RWPE2 (cell line): ENCODE measurements at regions not wholly inside any gene's neighbourhood (a gene's known extent, or its start where the extent isn't known, plus 50 kb on each side); places are given as distances from the start of the nearest gene placed in this dataset.

Experiments used
- ATAC-seq: fragments of 200-7000 bp; cut with Tn5 transposase; 3 replicates; pipeline ENCODE4 v1.9.1; 2021; ENCODE audit warnings: low read depth
- DNase-seq: peaks from one replicate; pipeline ENCODE4 v3.0.0-alpha.2; 2020; ENCODE audit warnings: low spot score
- H3K27ac ChIP-seq: fragments of 450-650 bp; 2 replicates; pipeline ENCODE4 v1.5.1; 2017; ENCODE audit warnings: mild to moderate bottlenecking; ENCODE audit not compliant: poor library complexity, severe bottlenecking
- H3K27me3 ChIP-seq: fragments of 250-450 bp; sonication (Bioruptor Pico); 2 replicates; pipeline ENCODE4 v1.5.1; 2021; ENCODE audit warnings: mild to moderate bottlenecking, moderate library complexity; ENCODE audit not compliant: insufficient read depth, poor library complexity, severe bottlenecking
- H3K36me3 ChIP-seq: fragments of 250-450 bp; sonication (Bioruptor Pico); 2 replicates; pipeline ENCODE4 v1.5.1; 2020; ENCODE audit warnings: low read depth, mild to moderate bottlenecking, moderate library complexity
- H3K4me1 ChIP-seq: fragments of 250-450 bp; sonication (Bioruptor Pico); 2 replicates; pipeline ENCODE4 v1.5.1; 2021; ENCODE audit warnings: mild to moderate bottlenecking, moderate library complexity; ENCODE audit not compliant: insufficient read depth, poor library complexity, severe bottlenecking
- H3K4me3 ChIP-seq: fragments of 250-450 bp; sonication (Bioruptor Pico); 2 replicates; pipeline ENCODE4 v1.5.1; 2021; ENCODE audit warnings: mild to moderate bottlenecking, moderate library complexity; ENCODE audit not compliant: severe bottlenecking
- H3K9me3 ChIP-seq: fragments of 250-450 bp; sonication (Bioruptor Pico); 2 replicates; pipeline ENCODE4 v1.5.1; 2021; ENCODE audit warnings: mild to moderate bottlenecking, moderate library complexity; ENCODE audit not compliant: severe bottlenecking
- CTCF ChIP-seq: fragments of 450-650 bp; IDR thresholded peaks from one replicate; pipeline ENCODE4 v1.5.1; 2017; ENCODE audit warnings: mild to moderate bottlenecking, moderate library complexity; ENCODE audit not compliant: poor library complexity, severe bottlenecking

- ATAC-seq (no peak), DNase-seq (no peak)
- no peak for TF ChIP-seq CTCF
- Histone ChIP-seq H3K27me3 (no peaks in the 10 kb centered on the region), H3K36me3 (no peaks in the 10 kb centered on the region), H3K9me3 (no peaks in the 10 kb centered on the region), H3K4me1 (no peaks in the 10 kb centered on the region), H3K27ac (no peak overlapping the region), H3K4me3 (no peak overlapping the region)
Measured at GRCh38 chr4:24456431-24456830, 127.9 kb downstream of the DHX15 start.

- Histone ChIP-seq H3K4me1 (no peaks in the 10 kb centered on the region), H3K4me3 (no peak overlapping the region), H3K9me3 (no peaks in the 10 kb centered on the region), H3K27me3 (no peaks in the 10 kb centered on the region), H3K36me3 (no peaks in the 10 kb centered on the region), H3K27ac (no peak overlapping the region)
- DNase-seq (no peak), ATAC-seq (no peak)
- TF ChIP-seq CTCF = no peak
Measured at GRCh38 chr4:24453951-24454350, 130.4 kb downstream of the DHX15 start.

- DNase-seq = no peak
- H3K4me3 ChIP-seq = no peak overlapping the region
- H3K27me3 ChIP-seq = no peaks in the 10 kb centered on the region
- H3K27ac ChIP-seq = no peak overlapping the region
- TF ChIP-seq CTCF = no peak
- H3K4me1 ChIP-seq = no peaks in the 10 kb centered on the region
- no peaks in the 10 kb centered on the region for H3K36me3 ChIP-seq
- no peak for ATAC-seq
- no peaks in the 10 kb centered on the region for H3K9me3 ChIP-seq
Measured at GRCh38 chr4:24451870-24452269, 132.5 kb downstream of the DHX15 start.

GRCh38 chr4:24443200-24443599 lies 141.2 kb downstream of the DHX15 start:
- TF ChIP-seq CTCF = no peak
- Histone ChIP-seq H3K27ac (no peak overlapping the region), H3K4me3 (no peak overlapping the region), H3K27me3 (no peaks in the 10 kb centered on the region), H3K36me3 (no peaks in the 10 kb centered on the region), H3K4me1 (no peaks in the 10 kb centered on the region), H3K9me3 (no peaks in the 10 kb centered on the region)
- DNase-seq = no peak
- no peak for ATAC-seq

- DNase-seq = no peak
- Histone ChIP-seq H3K27me3 (no peaks in the 10 kb centered on the region), H3K4me1 (no peaks in the 10 kb centered on the region), H3K27ac (no peak overlapping the region), H3K4me3 (no peak overlapping the region), H3K36me3 (no peaks in the 10 kb centered on the region), H3K9me3 (no peaks in the 10 kb centered on the region)
- TF ChIP-seq CTCF = no peak
- no peak for ATAC-seq
Measured at GRCh38 chr4:24440765-24441164, 143.6 kb downstream of the DHX15 start.
